GM13976 (cell line): ENCODE measurements at regions not wholly inside any gene's neighbourhood (a gene's known extent, or its start where the extent isn't known, plus 50 kb on each side); places are given as distances from the start of the nearest gene placed in this dataset.

Source experiments
- DNase-seq: peaks from one replicate; pipeline ENCODE4 v3.0.0; 2012; ENCODE audit warnings: low spot score
- CTCF ChIP-seq: IDR thresholded peaks from 2 replicates; pipeline ENCODE4 v1.5.1; 2012; ENCODE audit warnings: borderline replicate concordance, mild to moderate bottlenecking; ENCODE audit not compliant: insufficient read depth; ENCODE audit errors: extremely low read depth, missing control alignments, control extremely low read depth
- in situ Hi-C: fragments of 300-500 bp; cut with MboI; formaldehyde crosslinking; loops from one replicate; pipeline ENCODE4 v1.12.0; 2022; ENCODE audit warnings: low sequenced_read_pairs, mixed read lengths, inconsistent platforms; ENCODE audit not compliant: unreplicated experiment

GRCh38 chr5:89044674-89045200, 161.8 kb upstream of the MEF2C start:
- TF ChIP-seq CTCF, result no peak
- no peak for DNase-seq
- in situ Hi-C loops, result no loop called here

- in situ Hi-C loops, result no loop called here
- no peak for TF ChIP-seq CTCF
- DNase-seq, result no peak
These were observed 160.7 kb upstream of the MEF2C start for GRCh38 chr5:89043676-89044075.

- TF ChIP-seq CTCF, result no peak
- no peak for DNase-seq
- in situ Hi-C loops, result no loop called here
These were observed 159.8 kb upstream of the MEF2C start for GRCh38 chr5:89042746-89043145.

GRCh38 chr5:89041976-89042375, 159.0 kb upstream of the MEF2C start:
- no peak for DNase-seq
- in situ Hi-C loops, result no loop called here
- TF ChIP-seq CTCF, result no peak

- no peak for DNase-seq
- in situ Hi-C loops, result no loop called here
- TF ChIP-seq CTCF, result no peak
These were observed 158.3 kb upstream of the MEF2C start for GRCh38 chr5:89041249-89041779.

- TF ChIP-seq CTCF, result no peak
- in situ Hi-C loops, result no loop called here
- no peak for DNase-seq
These were observed 153.9 kb upstream of the MEF2C start for GRCh38 chr5:89036704-89037489.

- no peak for DNase-seq
- TF ChIP-seq CTCF, result no peak
- in situ Hi-C loops, result no loop called here
These were observed 153.2 kb upstream of the MEF2C start for GRCh38 chr5:89036166-89036565.
